ENCODE measurements at regions not wholly inside any gene's neighbourhood (a gene's known extent, or its start where the extent isn't known, plus 50 kb on each side); places are given as distances from the start of the nearest gene placed in this dataset.
"Not testable (repeated sequence)": the region's sequence is repeated elsewhere in the genome, so short reads cannot be mapped to it uniquely, and the experiment has no call there.

DNA sequence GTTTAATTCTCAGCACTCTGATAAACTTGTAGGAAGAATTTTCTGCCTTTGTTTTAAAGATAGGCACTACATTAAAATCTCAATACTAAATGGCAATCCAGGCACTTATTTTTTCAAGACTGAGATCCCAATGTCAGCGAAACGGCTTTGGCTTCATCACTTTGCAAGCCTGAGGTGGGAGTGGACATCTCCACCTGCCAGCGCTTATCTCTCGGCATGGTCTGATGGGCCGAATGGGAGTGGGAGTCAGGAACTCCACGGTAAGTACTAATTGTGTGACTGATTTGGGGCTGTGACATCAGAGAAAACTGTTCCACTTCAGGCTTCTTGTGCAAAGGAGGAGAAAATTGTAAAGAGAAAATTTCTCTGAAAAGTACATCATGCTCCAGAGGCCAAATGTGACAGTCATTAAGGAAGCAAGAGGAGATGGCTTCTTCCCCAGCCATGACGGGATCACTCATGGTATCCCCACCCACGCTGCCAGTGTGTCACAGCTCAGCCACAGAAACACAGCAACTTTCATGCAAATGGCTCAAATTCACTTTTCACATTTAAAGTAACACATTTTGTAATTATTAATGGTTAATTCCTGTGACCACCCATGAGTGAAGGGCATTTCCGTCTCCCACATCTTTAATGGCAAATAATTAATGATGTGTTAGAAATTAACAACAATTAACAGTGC, 385.5 kb upstream of the HNRNPA3 start:
- peak in 1 of 2 donors; percentile 2 for DNase-seq

DNA sequence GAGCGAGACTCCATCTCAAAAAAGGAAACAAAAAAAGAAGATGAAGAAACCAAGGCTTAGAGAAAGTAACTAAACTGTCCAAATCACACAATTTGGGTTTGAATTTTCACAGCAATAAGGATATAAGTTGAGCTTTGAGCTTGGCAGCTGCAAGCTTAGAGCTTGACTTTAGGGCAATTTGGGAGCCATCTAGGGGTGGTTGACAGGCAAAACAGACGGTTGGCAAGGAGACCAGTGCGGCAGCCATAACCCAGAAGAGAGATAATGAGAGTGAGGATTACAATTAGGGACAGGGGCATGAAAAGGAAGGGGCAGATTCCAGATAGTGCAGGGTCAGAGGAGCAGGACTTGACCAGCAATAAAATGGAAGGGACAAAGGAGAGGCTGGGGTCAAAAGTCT, 382.2 kb upstream of the HNRNPA3 start:
- DNase-seq, result no peak

DNA sequence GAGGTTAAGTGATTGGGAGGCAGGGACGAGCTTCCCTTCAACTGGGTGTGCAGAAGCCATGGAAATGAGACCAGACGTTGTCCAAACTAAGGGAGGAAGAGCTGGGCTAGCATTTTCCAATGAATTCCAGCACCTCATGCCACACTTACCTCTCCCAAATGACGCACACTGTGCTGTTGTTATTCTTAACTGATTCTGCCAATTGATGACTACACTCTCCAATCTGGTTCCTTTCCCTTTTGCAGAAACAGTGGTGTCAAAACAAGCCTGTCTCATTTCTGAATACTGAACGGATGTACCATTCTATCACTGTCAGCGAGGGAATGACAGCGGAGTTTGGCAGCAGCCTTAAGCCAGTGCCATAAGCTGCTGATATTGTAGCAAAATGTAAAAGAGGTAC, 380.5 kb upstream of the HNRNPA3 start:
- no peak for DNase-seq

DNA sequence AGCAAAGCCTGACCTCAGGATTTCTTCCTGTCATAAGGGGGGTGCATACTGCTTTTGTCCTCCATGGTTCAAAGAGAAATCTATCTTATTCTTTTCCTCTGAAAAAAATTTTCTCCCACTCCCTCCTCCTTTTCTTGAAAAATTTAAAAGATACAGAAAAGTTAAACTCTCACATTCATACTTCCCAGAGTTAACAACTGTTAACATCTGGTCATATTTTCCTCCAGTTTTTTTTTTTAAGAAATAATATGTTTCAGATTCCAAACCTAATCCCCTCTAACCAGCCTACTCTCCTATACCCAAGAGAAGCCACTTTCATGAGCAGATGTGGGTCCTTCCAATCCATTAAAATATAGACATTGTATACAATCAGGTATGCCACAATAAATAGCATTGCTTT, 378.9 kb upstream of the HNRNPA3 start:
- no peak for DNase-seq

DNA sequence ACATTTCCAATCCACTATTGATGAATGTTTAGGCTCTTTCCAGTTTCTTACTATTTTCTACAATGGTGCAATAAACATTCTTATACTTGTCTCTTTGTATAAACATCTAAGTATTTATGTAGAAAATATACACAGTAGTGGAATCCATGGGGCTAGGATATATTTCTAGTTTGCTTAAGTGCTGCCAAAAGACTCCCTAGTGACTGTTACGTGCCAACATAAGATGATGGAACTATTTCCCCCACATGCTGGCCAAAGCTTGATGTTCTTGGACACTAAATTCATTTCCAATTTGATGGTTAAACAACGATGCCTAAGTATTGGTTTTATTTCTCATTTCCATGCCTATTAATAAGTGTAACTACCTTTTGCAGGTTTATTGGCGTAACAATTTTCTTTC, 378.4 kb upstream of the HNRNPA3 start:
- no peak for DNase-seq

DNA sequence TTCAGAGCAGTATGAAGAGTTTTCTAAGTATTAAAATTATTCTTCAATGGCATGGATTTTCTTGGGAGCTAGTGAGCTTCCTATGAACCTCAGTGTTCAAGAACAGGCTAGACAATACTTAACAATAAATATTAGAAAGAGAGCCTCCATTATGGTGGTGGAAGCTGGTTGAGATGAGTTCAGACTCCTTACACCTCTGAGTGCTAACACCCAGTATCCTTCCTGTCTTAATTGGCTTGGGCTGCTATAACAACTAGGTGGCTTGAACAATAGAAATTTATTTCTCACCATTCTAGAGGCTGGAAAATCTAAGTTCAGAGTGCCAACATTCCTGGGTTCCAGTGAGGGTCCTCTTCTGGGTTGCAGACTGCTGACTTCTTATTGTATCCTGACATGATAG, 369.4 kb upstream of the HNRNPA3 start:
- no peak for DNase-seq

DNA sequence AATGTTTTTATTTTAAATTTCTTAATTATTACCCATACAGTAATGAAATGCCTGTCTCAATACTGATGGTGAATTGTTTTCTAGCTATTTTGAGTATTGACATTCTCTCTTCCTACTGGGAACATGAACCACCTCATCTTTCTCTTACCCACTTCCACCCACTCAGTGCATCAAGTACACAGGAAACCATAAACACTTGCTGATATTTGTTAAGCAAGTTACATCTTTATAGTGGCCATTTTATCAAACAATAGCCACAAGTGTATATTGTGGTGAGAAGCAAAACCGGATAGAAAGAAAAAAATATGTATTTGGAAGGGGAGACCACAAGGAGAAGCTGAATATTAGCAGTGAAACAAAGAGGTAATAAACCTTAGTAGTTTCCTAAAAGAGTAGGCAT, 368.1 kb upstream of the HNRNPA3 start:
- DNase-seq, result no peak

DNA sequence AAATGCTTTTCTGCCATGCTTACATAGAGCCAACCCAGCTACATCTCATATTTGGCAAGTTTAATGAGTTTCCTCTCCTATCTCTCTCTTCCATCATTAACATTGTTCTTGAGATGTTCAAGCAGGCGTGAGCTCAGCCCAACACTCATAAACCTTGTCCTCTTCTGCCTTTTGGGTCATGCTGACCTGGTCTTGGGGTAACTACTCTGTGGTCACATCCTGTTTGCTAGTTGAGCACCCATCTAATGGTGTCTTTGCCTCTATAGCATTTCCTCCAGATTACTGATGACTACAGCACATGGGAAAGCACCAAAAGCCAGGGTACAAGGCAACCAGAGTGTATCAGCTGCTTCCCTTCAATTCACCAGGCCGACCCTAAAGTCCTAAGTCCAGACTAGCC, 366.9 kb upstream of the HNRNPA3 start:
- DNase-seq, result no peak

DNA sequence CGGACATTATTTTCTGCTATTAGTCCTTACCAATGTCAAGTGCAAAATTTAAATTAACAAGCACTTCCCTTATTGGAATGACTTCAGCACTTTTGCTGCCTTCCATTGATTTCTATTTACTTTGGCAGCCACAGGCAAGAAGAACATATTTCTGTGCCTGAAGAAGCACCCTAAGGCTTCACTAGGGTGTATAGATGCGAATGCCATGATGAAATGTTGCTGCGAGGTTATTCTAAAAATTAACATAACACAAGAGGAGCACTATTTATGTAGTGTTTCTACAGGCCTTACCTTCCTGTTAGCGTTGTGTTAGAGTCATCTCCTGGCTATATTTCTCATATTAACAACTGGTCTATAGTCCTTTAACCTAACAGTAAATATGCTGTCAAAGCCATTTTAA, 365.0 kb upstream of the HNRNPA3 start:
- DNase-seq, result no peak

DNA sequence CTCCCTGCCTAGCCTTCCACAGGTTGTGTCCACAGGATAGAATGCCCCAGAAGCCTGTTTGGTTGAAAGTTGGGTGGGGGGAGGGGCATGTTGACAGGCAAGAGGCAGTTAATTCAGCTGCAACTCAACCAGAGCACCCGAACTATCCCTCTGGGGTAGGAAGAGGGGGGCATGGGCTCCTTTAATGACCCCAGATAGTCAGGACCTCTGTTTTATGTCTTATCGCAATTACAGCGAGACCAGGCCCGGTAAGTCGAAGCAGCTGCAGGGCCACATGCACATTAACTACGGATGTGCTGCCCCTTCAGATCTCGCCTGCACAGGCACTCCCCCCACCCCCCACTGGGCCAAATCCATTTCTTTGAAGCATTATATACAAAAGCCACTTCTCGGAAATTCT, 363.8 kb upstream of the HNRNPA3 start:
- no peak for DNase-seq

DNA sequence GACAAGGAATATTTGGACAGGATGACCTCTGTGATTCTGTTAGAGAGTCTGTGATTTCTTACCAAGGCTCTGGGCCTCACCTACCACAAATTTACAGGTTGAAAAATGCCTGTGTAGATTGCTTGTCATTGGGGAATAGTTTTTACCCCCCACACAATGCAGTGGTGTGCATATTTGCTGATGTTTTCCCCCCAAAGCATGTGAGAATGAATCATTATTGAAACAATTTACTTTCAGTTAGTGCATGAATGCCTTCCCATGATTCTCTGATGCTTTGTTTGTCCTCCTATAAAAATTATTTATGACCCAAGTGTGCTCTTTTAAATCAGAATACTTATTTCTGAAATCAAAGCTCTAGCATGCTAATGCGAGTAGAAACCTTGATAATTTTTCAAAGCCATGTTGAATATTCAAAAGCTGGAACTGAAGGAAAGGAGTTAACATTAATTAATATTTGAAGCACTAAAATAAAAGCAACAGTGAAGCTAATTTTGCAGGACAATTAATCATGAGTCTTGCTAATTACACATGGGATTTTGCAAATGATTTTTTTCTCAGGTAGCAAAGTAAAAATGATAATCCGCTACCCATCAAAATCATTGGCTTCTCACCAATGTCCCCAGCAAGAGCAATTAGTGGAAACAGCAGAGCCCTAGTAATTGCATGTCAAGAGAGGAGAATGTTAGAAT, 361.2 kb upstream of the HNRNPA3 start:
- no peak for DNase-seq

DNA sequence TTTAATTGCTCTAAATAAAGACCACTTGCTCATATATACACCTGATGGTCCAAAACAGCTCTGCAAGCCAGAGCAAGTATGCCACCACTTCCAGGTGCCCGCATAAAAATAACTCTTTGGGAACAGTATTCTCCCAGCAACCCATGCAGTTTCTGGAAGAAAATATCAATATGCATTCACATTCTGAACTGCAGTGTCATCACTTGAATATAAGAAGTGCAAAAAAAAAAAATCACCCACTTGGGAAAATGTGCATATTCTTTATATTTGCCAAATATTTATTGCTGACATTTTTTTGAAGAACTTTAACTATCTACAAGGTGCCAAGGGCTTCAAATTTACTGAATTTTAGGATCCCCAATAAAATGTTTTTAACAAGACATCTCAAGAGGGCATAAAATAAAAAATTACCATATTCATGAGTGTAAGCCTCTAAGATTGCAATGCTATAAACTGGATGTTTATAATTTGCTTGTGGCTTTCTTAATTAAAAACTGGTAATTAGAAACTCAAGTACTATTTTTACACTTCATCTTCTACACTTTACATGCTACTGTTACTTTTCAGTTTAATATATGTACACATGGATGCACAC, 360.6 kb upstream of the HNRNPA3 start:
- no peak for DNase-seq

DNA sequence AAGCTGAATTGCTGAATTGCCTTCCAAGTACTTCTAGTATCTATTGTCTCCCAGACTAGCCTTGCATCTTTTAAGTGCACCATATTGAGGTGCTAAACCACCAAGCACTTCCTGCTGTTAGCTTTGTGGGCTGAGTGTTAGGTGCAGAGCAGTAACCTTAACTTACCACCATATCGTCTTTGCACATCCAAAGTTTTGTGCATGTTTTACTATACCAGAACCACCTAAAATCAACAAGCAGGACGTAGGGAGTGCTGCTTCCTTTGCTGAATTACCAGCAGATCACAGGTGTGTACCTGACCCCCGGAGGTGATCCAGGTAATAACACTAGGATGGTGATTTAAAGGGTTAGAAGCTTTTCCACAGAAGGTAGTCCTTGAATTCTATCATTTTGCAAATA, 359.9 kb upstream of the HNRNPA3 start:
- no peak for DNase-seq

DNA sequence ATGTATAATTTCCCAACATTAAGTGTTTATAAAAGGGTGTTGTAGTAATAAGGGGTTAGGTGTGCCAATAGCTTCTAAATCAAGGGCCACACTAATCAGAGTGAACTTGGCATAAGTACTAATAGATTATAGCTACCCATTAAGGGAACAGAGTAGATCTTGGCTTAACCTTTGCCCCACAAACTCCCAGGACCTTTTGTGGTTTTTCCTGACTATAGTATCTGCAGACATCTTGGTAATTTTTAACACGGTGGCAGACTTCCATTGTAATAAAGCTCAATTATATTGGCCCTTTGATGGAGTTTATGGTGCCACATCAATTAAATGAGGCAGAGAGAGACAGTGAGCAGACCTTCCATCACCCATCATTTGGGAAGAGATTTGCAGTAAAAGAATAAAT, 358.5 kb upstream of the HNRNPA3 start:
- no peak for DNase-seq

DNA sequence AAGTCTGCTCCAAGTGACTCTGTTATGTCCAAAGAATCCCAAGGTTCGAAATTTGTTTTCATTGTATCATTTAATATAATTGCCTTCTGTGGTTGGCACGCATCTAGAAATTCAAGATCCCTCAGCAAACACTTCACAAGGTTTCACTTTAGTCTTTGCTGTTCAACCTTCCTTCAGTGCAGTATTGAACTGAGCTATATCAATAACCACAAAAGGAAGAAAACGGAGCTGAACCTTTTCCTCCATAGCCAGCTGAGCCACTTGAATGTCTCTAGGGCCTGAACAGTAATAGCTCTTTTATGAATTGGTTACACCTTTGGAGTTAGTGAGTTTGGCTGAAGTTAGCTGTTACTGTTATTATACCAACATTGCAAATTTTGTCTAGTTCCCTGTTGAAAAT, 357.7 kb upstream of the HNRNPA3 start:
- DNase-seq, result no peak

DNA sequence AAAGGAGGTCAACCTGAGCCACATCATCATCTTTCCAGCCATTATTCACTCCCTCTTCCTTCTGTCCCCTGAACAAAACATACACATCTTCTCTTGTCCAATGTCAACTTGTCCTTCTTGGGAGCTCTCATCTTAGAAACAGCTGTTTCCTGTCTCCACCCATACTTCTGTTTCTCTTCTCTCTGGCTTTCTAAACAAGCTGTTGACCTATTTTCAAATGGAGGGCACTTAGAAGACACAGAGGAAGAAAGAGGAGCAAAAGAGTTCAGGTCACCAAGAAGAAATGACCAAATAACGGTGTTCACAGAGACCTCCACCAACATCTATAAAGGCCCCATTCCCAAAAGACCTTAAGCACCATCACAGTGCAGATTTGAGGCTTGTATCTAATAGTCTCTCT, 355.9 kb upstream of the HNRNPA3 start:
- no peak for DNase-seq

DNA sequence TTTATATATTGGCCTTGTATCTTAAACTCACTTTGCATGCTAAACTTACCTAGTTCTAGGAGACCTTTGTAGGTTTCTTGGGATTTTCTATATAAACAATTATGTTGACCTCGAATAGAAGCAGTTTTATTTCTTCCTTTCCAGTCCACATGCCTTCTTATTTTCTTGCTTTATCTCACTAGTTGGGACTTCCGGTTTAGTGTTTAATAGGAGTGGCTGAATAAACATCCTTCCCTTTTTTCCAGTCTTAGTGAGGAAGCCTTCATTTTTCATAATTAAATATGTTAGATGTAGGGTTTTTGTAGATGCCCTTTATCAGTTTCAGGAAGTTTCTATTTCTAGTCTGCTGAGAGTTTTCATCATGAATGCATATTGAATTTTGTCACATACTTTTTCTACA, 347.3 kb upstream of the HNRNPA3 start:
- peak in 1 of 2 donors; percentile 9 for DNase-seq

DNA sequence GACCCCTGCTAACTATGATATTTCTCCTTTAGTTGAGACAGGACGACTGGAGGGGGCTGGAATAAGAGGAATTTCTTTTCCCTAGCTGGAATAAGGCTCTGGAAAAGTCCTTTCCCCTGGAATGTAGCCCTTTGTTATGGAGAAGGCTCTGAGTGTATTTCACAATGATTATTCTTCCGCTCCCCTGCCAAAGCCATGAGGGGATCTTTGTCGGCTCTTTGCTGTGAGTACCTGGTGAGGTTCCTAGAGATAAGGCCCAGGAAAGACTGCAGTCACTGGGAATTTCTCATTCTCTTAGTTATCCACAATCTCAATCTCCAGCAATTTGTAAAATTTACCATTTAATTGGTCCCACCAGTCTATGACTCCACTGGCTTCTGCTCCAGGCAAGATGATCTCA, 340.2 kb upstream of the HNRNPA3 start:
- no peak for DNase-seq

DNA sequence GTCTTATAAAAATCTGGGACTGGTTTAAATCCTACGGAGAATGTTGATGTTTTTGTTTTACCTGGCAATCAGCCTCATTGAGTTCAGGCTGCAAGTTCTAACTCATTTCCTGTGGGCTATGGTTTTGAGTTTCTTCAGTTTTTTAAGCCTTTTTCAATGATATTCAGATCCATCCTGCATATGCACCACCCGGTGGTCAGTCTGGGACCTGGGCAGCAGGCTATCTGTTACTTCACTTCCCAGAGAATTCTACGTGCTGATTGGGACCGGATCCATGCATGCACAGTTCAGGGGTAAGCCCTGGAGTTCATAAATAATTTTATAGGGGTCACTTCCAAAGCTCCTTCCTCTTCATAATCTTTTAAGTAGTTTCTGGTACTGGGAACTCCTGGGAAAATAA, 339.2 kb upstream of the HNRNPA3 start:
- DNase-seq, result no peak

DNA sequence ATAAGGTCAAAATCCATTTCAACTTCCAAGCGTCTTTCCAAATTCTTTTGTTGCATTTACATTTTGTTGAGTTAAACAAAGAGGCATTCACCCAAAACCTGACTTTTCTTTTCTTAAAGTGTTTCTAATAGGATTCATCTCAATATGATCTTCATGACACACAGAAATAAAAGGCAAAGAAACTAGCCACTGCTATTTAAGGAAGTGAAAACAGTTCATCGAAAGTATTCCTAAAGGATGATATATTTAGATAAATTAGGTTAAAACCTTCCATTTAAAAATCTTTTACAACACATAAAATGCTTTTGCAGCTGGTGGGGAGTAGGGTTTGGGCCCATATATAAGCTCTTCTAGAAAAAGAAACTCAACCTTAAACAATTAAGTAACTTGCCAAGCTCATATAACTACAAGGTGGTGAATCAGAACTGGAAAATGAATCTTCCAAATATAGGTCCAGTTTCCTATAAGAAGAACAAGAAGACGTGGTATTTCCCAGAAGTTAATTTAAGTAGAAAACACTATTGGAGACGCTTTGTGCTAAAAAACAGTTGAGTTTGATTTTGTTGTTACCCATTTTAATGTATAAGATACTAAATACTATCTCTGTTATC, 336.0 kb upstream of the HNRNPA3 start:
- DNase-seq, result no peak

DNA sequence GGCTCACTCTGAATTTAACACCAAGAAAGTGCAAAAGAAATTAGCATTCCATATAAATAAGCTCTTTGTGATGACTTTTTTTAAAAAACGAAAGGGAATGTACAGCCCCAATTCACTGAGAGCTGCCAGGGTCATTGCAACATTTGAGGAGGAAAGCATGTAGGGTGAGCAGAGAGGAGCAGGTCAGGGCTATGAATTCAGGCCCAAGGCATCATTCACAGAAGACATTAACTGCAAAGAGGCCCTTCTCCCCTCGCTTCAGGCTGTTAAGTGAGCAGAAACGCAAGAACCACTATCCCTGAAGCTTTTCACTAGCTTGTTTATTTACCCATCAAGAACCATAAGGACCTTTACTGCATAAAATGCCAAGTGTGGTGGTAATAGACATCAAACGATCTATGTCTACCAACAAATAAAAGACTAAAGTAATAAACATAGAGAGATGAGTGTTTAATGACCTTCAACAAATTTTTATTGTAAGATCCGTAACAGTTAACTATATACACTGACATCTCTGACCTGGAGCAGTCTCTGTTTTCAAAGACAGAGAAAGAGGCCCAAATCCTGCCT, 333.1 kb upstream of the HNRNPA3 start:
- DNase-seq, result no peak

DNA sequence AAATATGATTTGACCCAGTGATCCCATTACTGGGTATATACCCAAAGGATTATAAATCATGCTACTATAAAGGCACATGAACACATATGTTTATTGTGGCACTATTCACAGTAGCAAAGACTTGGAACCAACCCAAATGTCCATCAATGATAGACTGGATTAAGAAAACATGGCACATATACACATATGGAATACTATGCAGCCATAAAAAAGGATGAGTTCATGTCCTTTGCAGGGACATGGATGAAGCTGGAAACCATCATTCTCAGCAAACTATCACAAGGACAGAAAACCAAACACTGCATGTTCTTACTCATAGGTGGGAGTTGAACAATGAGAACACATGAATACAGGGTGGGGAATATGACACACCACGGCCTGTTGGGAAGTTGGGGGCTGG, 330.5 kb upstream of the HNRNPA3 start:
- DNase-seq, result not testable (repeated sequence)

DNA sequence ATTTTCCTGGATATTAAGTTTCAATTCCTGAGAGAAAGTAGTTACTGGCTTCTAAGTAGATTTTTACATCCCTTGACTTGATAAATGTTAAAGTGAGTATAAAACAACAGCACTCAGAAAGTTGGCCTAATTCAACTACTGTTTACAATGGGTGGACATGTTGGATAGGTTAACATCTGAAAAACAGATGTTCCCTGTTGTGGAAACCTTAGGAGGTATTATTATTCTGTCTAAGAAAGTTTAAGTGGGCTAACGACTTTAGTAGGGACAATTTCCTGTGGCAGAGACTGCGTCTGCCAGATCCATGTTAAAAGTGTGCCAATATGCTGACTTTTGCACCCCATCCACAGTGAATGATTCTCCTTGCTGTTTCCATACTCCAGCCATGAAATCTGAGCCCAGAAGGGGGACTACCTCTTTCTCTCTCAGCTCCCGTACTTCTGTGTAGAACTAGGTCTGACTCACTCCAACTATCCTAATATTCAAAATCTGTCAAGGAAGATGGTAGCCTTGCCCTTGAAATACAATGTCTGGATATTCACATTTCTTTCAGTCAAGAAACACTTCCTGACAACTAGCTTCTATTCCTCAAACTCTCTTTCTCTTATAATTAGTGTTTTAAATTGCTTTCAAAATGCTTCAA, 327.5 kb upstream of the HNRNPA3 start:
- no peak for DNase-seq

Measured in inflammatory macrophage treated with lipopolysaccharide for 1 hour (primary cell).